Fibroblast of peridontal ligament (primary cell): ENCODE measurements at regions not wholly inside any gene's neighbourhood (a gene's known extent, or its start where the extent isn't known, plus 50 kb on each side); places are given as distances from the start of the nearest gene placed in this dataset.
"Not testable (repeated sequence)": the region's sequence is repeated elsewhere in the genome, so short reads cannot be mapped to it uniquely, and the experiment has no call there.

Experiments
- DNase-seq: peaks from one replicate; pipeline ENCODE4 v3.0.0-alpha.2; 2010; ENCODE audit errors: extremely low read depth

GRCh38 chr6:27052082-27052730, 195.3 kb upstream of the PRSS16 start:
- DNase-seq, result not testable (repeated sequence)

GRCh38 chr6:27052731-27053082, 194.8 kb upstream of the PRSS16 start:
- DNase-seq, result no peak

GRCh38 chr6:27053738-27054137, 193.8 kb upstream of the PRSS16 start:
- no peak for DNase-seq

GRCh38 chr6:27056615-27057014, 190.9 kb upstream of the PRSS16 start:
- DNase-seq, result no peak

GRCh38 chr6:27059621-27060425, 187.7 kb upstream of the PRSS16 start:
- no peak for DNase-seq

- DNase-seq, result no peak
Observed at GRCh38 chr6:27061235-27061993, 186.1 kb upstream of the PRSS16 start.

- DNase-seq, result no peak
Observed at GRCh38 chr6:27062755-27063154, 184.7 kb upstream of the PRSS16 start.

- DNase-seq, result no peak
Observed at GRCh38 chr6:27065183-27065582, 182.3 kb upstream of the PRSS16 start.

- no peak for DNase-seq
Observed at GRCh38 chr6:27066381-27066780, 181.1 kb upstream of the PRSS16 start.

GRCh38 chr6:27066802-27067201, 180.7 kb upstream of the PRSS16 start:
- no peak for DNase-seq

GRCh38 chr6:27073441-27073840, 174.1 kb upstream of the PRSS16 start:
- DNase-seq, result no peak

GRCh38 chr6:27076116-27076515, 171.4 kb upstream of the PRSS16 start:
- DNase-seq, result no peak

- DNase-seq, result peak; percentile 80
Observed at GRCh38 chr6:27078734-27079357, 168.7 kb upstream of the PRSS16 start.

GRCh38 chr6:27081188-27081587, 166.3 kb upstream of the PRSS16 start:
- DNase-seq, result no peak

GRCh38 chr6:27081931-27082330, 165.6 kb upstream of the PRSS16 start:
- DNase-seq, result no peak

GRCh38 chr6:27088068-27088467, 159.4 kb upstream of the PRSS16 start:
- DNase-seq, result no peak

- DNase-seq, result peak; percentile 93
Observed at GRCh38 chr6:27091661-27092315, 155.7 kb upstream of the PRSS16 start.

- no peak for DNase-seq
Observed at GRCh38 chr6:27092316-27092692, 155.2 kb upstream of the PRSS16 start.

GRCh38 chr6:27095914-27096313, 151.6 kb upstream of the PRSS16 start:
- DNase-seq, result no peak

- DNase-seq, result peak; percentile 70
Observed at GRCh38 chr6:27096834-27097511, 150.5 kb upstream of the PRSS16 start.

- no peak for DNase-seq
Observed at GRCh38 chr6:27098956-27099355, 148.5 kb upstream of the PRSS16 start.
